HG02943 (cell line): ENCODE measurements at regions not wholly inside any gene's neighbourhood (a gene's known extent, or its start where the extent isn't known, plus 50 kb on each side); places are given as distances from the start of the nearest gene placed in this dataset.
"Not testable (repeated sequence)": the region's sequence is repeated elsewhere in the genome, so short reads cannot be mapped to it uniquely, and the experiment has no call there.

Experiments
- ATAC-seq: cut with Tn5 transposase; IDR thresholded peaks from one replicate; pipeline ENCODE4 v1.9.1; 2021; ENCODE audit warnings: mild to moderate bottlenecking, low read depth, moderate library complexity; ENCODE audit not compliant: unreplicated experiment

GRCh38 chr7:19390795-19391194 lies 245.6 kb upstream of the FERD3L start:
- no peak for ATAC-seq

- ATAC-seq, result no peak
Measured at GRCh38 chr7:19381321-19381720, 236.1 kb upstream of the FERD3L start.

GRCh38 chr7:19378345-19378714 lies 233.1 kb upstream of the FERD3L start:
- no peak for ATAC-seq

GRCh38 chr7:19377611-19378344 lies 232.6 kb upstream of the FERD3L start:
- ATAC-seq, result no peak

- ATAC-seq, result no peak
Measured at GRCh38 chr7:19376538-19376937, 231.3 kb upstream of the FERD3L start.

- no peak for ATAC-seq
Measured at GRCh38 chr7:19375976-19376375, 230.8 kb upstream of the FERD3L start.

- ATAC-seq, result no peak
Measured at GRCh38 chr7:19373334-19373733, 228.1 kb upstream of the FERD3L start.

GRCh38 chr7:19369806-19370205 lies 224.6 kb upstream of the FERD3L start:
- ATAC-seq, result no peak

- ATAC-seq, result no peak
Measured at GRCh38 chr7:19369182-19369581, 224.0 kb upstream of the FERD3L start.

GRCh38 chr7:19368491-19368925 lies 223.3 kb upstream of the FERD3L start:
- no peak for ATAC-seq

- no peak for ATAC-seq
Measured at GRCh38 chr7:19364950-19365349, 219.7 kb upstream of the FERD3L start.

- no peak for ATAC-seq
Measured at GRCh38 chr7:19362099-19362498, 216.9 kb upstream of the FERD3L start.

- ATAC-seq, result no peak
Measured at GRCh38 chr7:19353180-19353579, 208.0 kb upstream of the FERD3L start.

GRCh38 chr7:19352305-19352695 lies 207.1 kb upstream of the FERD3L start:
- no peak for ATAC-seq

GRCh38 chr7:19351341-19352304 lies 206.4 kb upstream of the FERD3L start:
- no peak for ATAC-seq

- no peak for ATAC-seq
Measured at GRCh38 chr7:19339512-19339911, 194.3 kb upstream of the FERD3L start.

GRCh38 chr7:19338512-19338911 lies 193.3 kb upstream of the FERD3L start:
- ATAC-seq, result not testable (repeated sequence)

GRCh38 chr7:19336836-19337383 lies 191.7 kb upstream of the FERD3L start:
- no peak for ATAC-seq

- ATAC-seq, result no peak
Measured at GRCh38 chr7:19333706-19334105, 188.5 kb upstream of the FERD3L start.

GRCh38 chr7:19327018-19327417 lies 181.8 kb upstream of the FERD3L start:
- ATAC-seq, result no peak

- no peak for ATAC-seq
Measured at GRCh38 chr7:19322002-19322401, 176.8 kb upstream of the FERD3L start.
